Fibroblast of villous mesenchyme (primary cell): ENCODE measurements at regions not wholly inside any gene's neighbourhood (a gene's known extent, or its start where the extent isn't known, plus 50 kb on each side); places are given as distances from the start of the nearest gene placed in this dataset.

Experiments
- DNase-seq: peaks from one replicate; pipeline ENCODE4 v3.0.0-alpha.2; 2010; ENCODE audit warnings: low read depth
- H3K4me3 ChIP-seq: 2 replicates; pipeline ENCODE4 v1.5.1; 2011; ENCODE audit warnings: low read depth, mild to moderate bottlenecking, low read length
- TF ChIP-seq, protein P1 (sequence below): IDR thresholded peaks from 2 replicates; pipeline ENCODE4 v1.5.1; 2012; ENCODE audit warnings: low read depth, mild to moderate bottlenecking, low read length; ENCODE audit not compliant: insufficient read depth

DNA sequence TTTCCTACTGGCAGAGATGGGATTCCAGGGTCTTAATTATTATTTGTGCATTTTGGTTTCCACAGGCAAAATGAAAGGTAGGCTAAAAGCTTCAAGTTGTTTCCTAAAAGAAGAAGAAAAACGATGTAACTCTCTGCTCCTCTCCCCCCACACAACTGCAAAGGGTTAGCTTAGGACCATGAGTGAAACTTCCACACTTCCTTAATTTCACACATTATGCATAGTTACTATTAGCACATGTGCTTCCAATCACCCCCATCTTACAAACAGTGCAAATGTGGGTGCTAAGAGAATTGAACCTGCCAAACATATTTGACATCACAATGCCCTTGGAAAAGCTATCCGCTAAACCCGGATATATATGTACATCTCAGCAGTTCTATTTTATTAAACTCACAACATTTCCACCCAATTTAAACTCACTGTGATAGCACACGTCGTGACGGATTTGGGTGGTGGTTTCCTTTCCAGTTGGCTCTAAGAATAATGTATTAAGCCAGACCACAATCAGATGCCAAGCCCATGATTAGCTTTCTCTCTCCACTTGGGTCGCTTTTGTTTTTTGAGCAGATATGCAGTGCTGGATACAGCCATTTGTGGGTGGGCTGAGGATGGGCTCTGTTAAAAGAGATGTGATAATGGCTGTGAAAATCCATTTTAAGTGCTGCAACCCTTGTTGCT lies 245.0 kb upstream of the POU2AF2 start:
- no peak overlapping the region for H3K4me3 ChIP-seq
- TF ChIP-seq, protein P1, sequence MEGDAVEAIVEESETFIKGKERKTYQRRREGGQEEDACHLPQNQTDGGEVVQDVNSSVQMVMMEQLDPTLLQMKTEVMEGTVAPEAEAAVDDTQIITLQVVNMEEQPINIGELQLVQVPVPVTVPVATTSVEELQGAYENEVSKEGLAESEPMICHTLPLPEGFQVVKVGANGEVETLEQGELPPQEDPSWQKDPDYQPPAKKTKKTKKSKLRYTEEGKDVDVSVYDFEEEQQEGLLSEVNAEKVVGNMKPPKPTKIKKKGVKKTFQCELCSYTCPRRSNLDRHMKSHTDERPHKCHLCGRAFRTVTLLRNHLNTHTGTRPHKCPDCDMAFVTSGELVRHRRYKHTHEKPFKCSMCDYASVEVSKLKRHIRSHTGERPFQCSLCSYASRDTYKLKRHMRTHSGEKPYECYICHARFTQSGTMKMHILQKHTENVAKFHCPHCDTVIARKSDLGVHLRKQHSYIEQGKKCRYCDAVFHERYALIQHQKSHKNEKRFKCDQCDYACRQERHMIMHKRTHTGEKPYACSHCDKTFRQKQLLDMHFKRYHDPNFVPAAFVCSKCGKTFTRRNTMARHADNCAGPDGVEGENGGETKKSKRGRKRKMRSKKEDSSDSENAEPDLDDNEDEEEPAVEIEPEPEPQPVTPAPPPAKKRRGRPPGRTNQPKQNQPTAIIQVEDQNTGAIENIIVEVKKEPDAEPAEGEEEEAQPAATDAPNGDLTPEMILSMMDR: no peak
- no peak for DNase-seq

DNA sequence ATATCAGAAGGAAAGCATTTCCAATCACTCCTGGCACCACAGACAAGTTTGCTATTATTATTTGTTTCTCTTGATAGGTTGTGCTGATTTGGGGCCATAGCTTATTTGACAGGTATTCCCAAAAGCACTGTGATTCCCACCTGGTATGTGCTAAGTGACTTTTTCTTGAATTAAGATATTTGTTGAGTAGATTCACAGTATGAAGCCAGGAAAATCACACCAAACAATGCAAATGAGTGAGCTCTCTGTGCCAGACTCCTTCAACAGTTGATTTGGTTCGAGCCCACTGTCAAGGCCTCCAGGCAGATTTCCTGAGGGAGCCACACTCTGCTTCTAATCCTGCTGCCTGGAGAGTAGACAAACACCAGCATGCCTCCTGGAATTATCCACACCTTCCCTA lies 253.0 kb upstream of the POU2AF2 start:
- TF ChIP-seq, protein P1: no peak
- no peak overlapping the region for H3K4me3 ChIP-seq
- DNase-seq: no peak

DNA sequence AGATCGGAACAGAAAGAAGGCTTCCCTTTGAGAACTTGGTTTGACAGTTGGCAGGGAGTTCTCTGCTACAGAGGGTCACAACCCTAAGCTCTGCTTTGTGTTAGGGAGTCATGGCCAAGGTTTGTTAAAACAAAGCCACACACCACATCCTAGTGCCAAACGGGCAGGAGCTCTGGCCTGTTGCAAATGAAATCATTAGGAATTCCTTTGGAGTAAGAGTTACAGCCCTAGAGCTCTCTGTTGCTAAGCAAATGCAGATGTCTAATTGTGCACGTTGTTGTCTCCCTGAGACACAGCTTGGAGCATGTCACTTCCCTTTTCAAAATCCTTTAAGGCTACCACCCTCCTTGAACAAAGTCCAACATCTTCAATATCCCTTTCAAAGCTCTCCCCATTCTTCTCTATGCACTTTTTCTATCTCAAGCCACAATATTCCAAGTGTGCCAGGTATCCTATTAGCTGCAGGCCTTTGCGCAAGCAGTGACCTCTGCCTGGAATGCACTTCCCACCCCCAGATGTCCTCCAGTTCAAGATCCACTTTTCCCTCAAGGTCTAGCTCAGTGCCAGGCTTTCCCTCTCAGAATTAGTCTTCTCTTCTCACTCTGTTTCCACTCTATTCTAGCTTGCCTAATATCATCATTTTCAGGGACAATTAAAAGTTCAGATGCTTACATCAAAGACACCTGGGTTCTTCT lies 253.7 kb upstream of the POU2AF2 start:
- no peak overlapping the region for H3K4me3 ChIP-seq
- peak; percentile 58 for DNase-seq
- TF ChIP-seq, protein P1: no peak

DNA sequence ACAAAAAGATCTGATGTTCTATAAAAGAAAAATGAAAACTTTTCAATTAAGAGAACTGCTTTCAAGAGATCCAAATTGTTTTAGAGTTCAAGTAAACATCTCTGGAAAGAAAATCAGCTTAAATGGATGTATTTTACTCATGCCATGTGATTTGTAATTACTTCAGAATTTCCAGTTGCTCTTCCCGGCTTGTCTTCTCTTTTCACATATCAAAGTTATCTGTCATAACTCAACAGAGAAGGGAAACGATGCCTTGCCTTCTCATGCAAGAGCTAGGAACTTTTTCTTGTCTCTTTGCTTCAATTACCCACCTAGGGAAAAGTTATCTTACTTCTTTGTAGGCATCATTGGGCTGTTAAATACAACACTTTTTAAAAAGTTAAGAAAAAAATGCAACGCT lies 255.2 kb upstream of the POU2AF2 start:
- no peak overlapping the region for H3K4me3 ChIP-seq
- TF ChIP-seq, protein P1: no peak
- DNase-seq: no peak

DNA sequence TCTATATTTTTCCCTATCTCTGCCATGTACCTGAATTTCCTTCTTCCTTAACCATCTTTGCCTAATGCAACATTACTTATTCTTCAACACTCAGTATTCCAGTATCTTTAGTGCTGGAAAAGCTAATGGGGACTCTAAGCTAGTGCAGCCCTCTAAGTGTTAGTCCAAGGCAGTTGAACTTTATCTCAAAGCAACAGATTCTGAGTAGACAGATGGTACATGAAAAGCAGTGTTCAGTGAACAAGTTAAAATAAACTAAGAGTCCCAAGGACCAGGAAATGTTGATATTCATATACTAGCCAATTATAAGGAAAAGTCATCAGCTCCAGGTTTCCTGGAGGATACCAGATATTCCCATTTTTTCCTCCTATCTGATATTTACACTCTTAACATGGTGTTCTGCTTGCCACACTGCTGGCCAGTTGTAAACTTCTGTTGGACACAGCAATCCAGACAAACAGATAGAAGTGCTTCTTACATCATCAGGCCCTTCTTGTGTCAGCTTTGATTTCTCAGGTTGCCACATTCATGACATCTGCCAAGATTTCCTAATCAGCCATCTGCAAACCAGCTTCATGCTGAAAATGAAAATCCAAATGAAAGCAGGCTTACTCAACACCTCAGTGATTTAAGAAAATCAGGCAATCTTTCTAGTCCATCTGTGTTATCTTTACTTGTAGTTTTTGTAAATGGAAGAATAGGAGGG lies 255.9 kb upstream of the POU2AF2 start:
- peak; percentile 98 for DNase-seq
- no peak overlapping the region for H3K4me3 ChIP-seq
- TF ChIP-seq, protein P1: no peak

DNA sequence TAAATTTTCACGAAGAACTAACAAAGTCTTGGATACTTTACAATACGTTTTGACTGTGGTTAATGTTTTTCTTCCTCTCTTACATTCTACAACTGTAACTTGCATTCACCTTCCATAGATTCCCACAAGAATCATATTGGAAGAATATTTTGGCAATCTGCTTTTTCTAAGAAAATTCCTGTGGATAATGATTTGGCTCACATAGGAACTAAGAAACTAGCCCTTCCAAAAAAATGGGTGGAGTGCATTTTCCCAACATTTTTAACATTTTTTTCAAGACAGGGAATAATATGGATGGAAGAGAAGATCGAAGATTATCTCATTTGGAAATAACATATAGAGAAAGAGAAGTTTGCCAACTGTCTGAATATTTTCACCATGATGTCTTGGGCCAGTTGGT lies 256.9 kb upstream of the POU2AF2 start:
- TF ChIP-seq, protein P1: no peak
- no peak for DNase-seq
- no peak overlapping the region for H3K4me3 ChIP-seq
